HepG2 (cell line): ENCODE measurements at regions not wholly inside any gene's neighbourhood (a gene's known extent, or its start where the extent isn't known, plus 50 kb on each side); places are given as distances from the start of the nearest gene placed in this dataset.

Experiments
- ATAC-seq: fragments of 200-7000 bp; cut with Tn5 transposase; 3 replicates; pipeline ENCODE4 v1.9.1; 2020; ENCODE audit warnings: mild to moderate bottlenecking, moderate library complexity
- BruUV-seq: library from RNA; stranded (reverse); fragments of 400-500 nt; replicated peaks from 2 replicates; lab custom pipeline; 2021; lab: Mats Ljungman, UMichigan
- CTCF ChIA-PET: fragments of 300-600 bp; formaldehyde crosslinking; extraction: SDS; loops from one replicate; lab custom pipeline; 2021; ENCODE audit warnings: low total read pairs, inconsistent platforms, low intra/inter-chr PET ratio; lab: Yijun Ruan, JAX
- POLR2A ChIA-PET: fragments of 350-600 bp; sonication (Branson Sonifier 250); formaldehyde crosslinking; loops from one replicate; lab custom pipeline; 2020; ENCODE audit warnings: antibody characterized with exemption, inconsistent platforms; lab: Yijun Ruan, JAX
- DNase-seq: peaks from one replicate; pipeline ENCODE4 v3.0.0-alpha.2; 2015; ENCODE audit warnings: low spot score
- FAIRE-seq: peaks from 3 replicates; lab custom pipeline; 2011; peaks lifted over from hg19 to GRCh38; lab: Jason Lieb, UNC
- H2AFZ ChIP-seq: one replicate; pipeline ENCODE4 v1.6.1; 2011; ENCODE audit warnings: low read length, inconsistent platforms
- H3K27ac ChIP-seq: fragments of 300-600 bp; 3 replicates; pipeline ENCODE4 v1.8.0; 2011; ENCODE audit warnings: mixed run types, mild to moderate bottlenecking, mixed read lengths, low read length, inconsistent platforms; ENCODE audit not compliant: insufficient read depth; ENCODE audit errors: extremely low read length
- H3K27me3 ChIP-seq, 2 experiments: fragments of 200-600 bp in 1 of 2; 2 replicates in 1 of 2; 3 replicates in 1 of 2; pipeline versions ENCODE4 v1.6.0 to v1.8.0; 2011; ENCODE audit warnings: low read length in 2 of 2, mild to moderate bottlenecking in 2 of 2, moderate library complexity in 2 of 2, inconsistent platforms in 1 of 2; ENCODE audit not compliant: insufficient read depth in 2 of 2, control insufficient read depth in 1 of 2
- H3K36me3 ChIP-seq, 2 experiments: fragments of 200-600 bp in 1 of 2; replicated peaks in 1 of 2; 2 replicates in 1 of 2; 3 replicates in 1 of 2; pipeline versions ENCODE4 v1.5.1 to v1.8.0; 2011; ENCODE audit warnings: low read length in 2 of 2, inconsistent platforms in 1 of 2; ENCODE audit not compliant: insufficient read depth in 2 of 2, control insufficient read depth in 1 of 2
- H3K4me1 ChIP-seq: 2 replicates; pipeline ENCODE4 v1.5.1; 2012; ENCODE audit warnings: low read length, inconsistent platforms; ENCODE audit not compliant: insufficient read depth
- H3K4me2 ChIP-seq: 2 replicates; pipeline ENCODE4 v1.6.0; 2011; ENCODE audit warnings: low read depth, low read length, inconsistent platforms
- H3K4me3 ChIP-seq, 3 experiments: fragments of 200-600 bp in 1 of 3; sonication (generic), shearing (Covaris generic) in 1 of 3; replicated peaks in 1 of 3; 2 replicates each; pipeline ENCODE4 v1.5.1; 2011 to 2016; ENCODE audit warnings: low read length in 3 of 3, inconsistent platforms in 2 of 3, low read depth in 2 of 3, mild to moderate bottlenecking in 2 of 3, control low read depth in 1 of 3, mixed read lengths in 1 of 3; ENCODE audit not compliant: insufficient read depth in 1 of 3
- H3K79me2 ChIP-seq: one replicate; pipeline ENCODE4 v1.6.1; 2011; ENCODE audit warnings: low read length, inconsistent platforms; ENCODE audit not compliant: insufficient read depth
- H3K9ac ChIP-seq: 2 replicates; pipeline ENCODE4 v1.6.0; 2011; ENCODE audit warnings: mild to moderate bottlenecking, low read depth, low read length, inconsistent platforms; ENCODE audit not compliant: insufficient read depth
- H3K9me3 ChIP-seq: 2 replicates; pipeline ENCODE4 v1.5.1; 2012; ENCODE audit warnings: mild to moderate bottlenecking, low read length
- H4K20me1 ChIP-seq: 2 replicates; pipeline ENCODE4 v1.6.0; 2011; ENCODE audit warnings: inconsistent platforms, mild to moderate bottlenecking, low read length, moderate library complexity; ENCODE audit not compliant: insufficient read depth
- ATF7-NPFF ChIP-seq: sonication (generic); formaldehyde crosslinking; IDR thresholded peaks from 2 replicates; pipeline ENCODE4 v1.8.1; 2023; ENCODE audit warnings: mild to moderate bottlenecking, low read depth, missing genetic modification reagents, moderate library complexity
- FOXJ3 ChIP-seq: sonication (generic); formaldehyde crosslinking; IDR thresholded peaks from 2 replicates; pipeline ENCODE4 v1.4.0; 2020; ENCODE audit warnings: missing genetic modification reagents, mild to moderate bottlenecking, borderline replicate concordance
- SIX4 ChIP-seq: sonication (generic); formaldehyde crosslinking; IDR thresholded peaks from 2 replicates; pipeline ENCODE4 v1.4.0; 2020; ENCODE audit warnings: missing genetic modification reagents
- TRIM22 ChIP-seq: fragments of 450-650 bp; IDR thresholded peaks from 2 replicates; pipeline ENCODE4 v1.6.1; 2017
- ZNF234 ChIP-seq: sonication (generic); formaldehyde crosslinking; conservative IDR thresholded peaks from 2 replicates; pipeline ENCODE4 v1.5.1; 2020; ENCODE audit warnings: mild to moderate bottlenecking, missing genetic modification reagents
- ZNF691 ChIP-seq: sonication (generic); formaldehyde crosslinking; IDR thresholded peaks from 2 replicates; pipeline ENCODE4 v1.4.0; 2020; ENCODE audit warnings: missing genetic modification reagents, low read depth, mild to moderate bottlenecking, borderline replicate concordance
- ZNF777 ChIP-seq: sonication (generic); formaldehyde crosslinking; IDR thresholded peaks from 2 replicates; pipeline ENCODE4 v1.4.0; 2020; ENCODE audit warnings: missing genetic modification reagents
- ZNF850 ChIP-seq: sonication (generic); formaldehyde crosslinking; conservative IDR thresholded peaks from 2 replicates; pipeline ENCODE4 v1.9.0; 2021; ENCODE audit warnings: mild to moderate bottlenecking, missing genetic modification reagents
- ZSCAN31 ChIP-seq: sonication (generic); formaldehyde crosslinking; IDR thresholded peaks from 2 replicates; pipeline ENCODE4 v1.5.0; 2020; ENCODE audit warnings: low read depth, mild to moderate bottlenecking, missing genetic modification reagents
- WGBS: methylation state at CpG from one replicate; pipeline ENCODE4 v1.1.6; 2017; ENCODE audit warnings: low lambda C conversion rate; 5-methylcytosine and 5-hydroxymethylcytosine counted together
- in situ Hi-C: cut with HindIII; loops from 2 replicates; pipeline ENCODE4 v1.10.0; 2017; ENCODE audit warnings: low pct_unique_long_range_greater_than_20kb; ENCODE audit not compliant: extremely low pct_ligation_motif_present
- intact Hi-C: fragments of 100-400 bp; cut with micrococcal nuclease; formaldehyde crosslinking; loops from one replicate; pipeline ENCODE4 v1.10.0; 2022; ENCODE audit not compliant: unreplicated experiment
- TF ChIP-seq, protein P1 (sequence below): sonication (generic); formaldehyde crosslinking; IDR thresholded peaks from 2 replicates; pipeline ENCODE4 v1.4.0; 2020; ENCODE audit warnings: mild to moderate bottlenecking, low read depth, missing genetic modification reagents

DNA sequence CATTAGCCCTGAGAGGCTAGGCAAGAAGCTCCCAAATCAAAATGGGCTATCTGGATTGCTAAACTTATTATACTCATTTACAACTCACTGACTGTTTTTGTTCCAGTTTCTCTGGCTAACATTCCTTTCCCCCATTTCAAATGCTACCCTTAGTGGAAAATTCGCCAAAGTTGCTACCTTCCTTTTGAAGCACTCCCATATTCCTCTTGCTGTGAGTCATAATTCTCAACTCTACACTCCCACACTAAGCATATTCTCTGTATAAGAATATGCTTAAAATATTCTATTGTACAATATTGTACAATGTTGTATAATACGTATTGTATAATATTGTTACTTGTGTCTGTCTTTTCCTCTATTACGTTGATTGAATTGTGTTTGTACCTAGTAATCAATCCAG, 398.6 kb downstream of the PYDC2 start:
- H3K4me3 ChIP-seq, result no peak overlapping the region
- no peaks in the 10 kb centered on the region for H4K20me1 ChIP-seq
- no peaks in the 10 kb centered on the region for H3K9me3 ChIP-seq
- ATAC-seq, result no peak
- H3K79me2 ChIP-seq, result no peaks in the 10 kb centered on the region
- H3K36me3 ChIP-seq, result no peaks in the 10 kb centered on the region
- no peaks in the 10 kb centered on the region for H3K27me3 ChIP-seq
- no peaks in the 10 kb centered on the region for H3K4me1 ChIP-seq
- no peak for FAIRE-seq
- H2AFZ ChIP-seq, result no peak overlapping the region
- in situ Hi-C loops, result no loop called here
- H3K27ac ChIP-seq, result no peak overlapping the region
- no TSS peak for BruUV-seq
- TF ChIP-seq ZNF691 (CRISPR knock-in tag), result no peak
- TF ChIP-seq ZSCAN31 (CRISPR knock-in tag), result no peak
- TF ChIP-seq FOXJ3 (CRISPR knock-in tag), result no peak
- TF ChIP-seq ZNF234 (CRISPR knock-in tag), result no peak
- WGBS, result 32% methylated on average over 3 of the region's 3 CpGs
- H3K9ac ChIP-seq, result no peak overlapping the region
- H3K4me2 ChIP-seq, result no peak overlapping the region
- POLR2A ChIA-PET, result no interaction called here
- intact Hi-C loops, result no loop called here
- DNase-seq, result no peak
- CTCF ChIA-PET, result no interaction called here

DNA sequence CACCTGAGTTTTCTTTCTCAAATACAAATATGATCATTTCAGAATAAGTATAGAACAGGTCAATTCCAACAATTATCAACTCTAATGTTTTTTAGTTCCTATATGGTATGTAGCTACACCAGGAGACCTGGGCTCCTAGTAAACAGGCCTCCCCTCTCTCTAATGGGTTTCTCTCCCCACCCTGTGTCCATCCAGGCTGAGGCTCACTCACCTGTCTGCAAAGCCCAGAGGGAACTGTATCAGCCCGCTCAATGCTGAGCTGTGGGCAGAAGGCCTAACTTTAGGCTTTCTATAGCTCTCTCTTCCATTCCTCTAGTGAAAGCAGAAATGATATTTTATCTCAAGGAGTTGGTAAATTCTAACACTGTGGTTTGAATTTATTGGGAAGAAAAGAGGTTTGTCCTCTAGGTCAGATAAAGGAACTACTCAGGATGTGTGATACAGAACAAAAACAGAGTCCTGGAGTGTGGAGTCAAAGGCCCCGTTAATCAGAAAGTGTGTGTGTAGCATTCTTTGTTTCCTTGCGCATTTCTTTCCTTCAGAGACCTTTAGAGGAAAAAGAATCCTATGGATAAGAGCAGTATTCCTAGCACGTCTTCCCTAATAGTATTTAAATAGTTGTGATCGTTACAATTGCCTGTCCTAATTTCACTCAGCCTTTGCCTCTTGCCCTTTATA, 408.9 kb downstream of the PYDC2 start:
- CTCF ChIA-PET, result no interaction called here
- WGBS, result 22% methylated on average over 5 of the region's 5 CpGs
- Histone ChIP-seq H4K20me1 (no peaks in the 10 kb centered on the region), H3K4me3 (no peak overlapping the region), H3K36me3 (no peaks in the 10 kb centered on the region), H3K4me1 (no peaks in the 10 kb centered on the region), H3K4me2 (no peak overlapping the region), H3K79me2 (no peaks in the 10 kb centered on the region), H3K27ac (no peak overlapping the region), H2AFZ (no peak overlapping the region), H3K27me3 (no peaks in the 10 kb centered on the region; a peak in 1 of 5 replicates), H3K9me3 (no peaks in the 10 kb centered on the region), H3K9ac (no peak overlapping the region)
- POLR2A ChIA-PET, result no interaction called here
- intact Hi-C loops, result no loop called here
- ATAC-seq (no peak), FAIRE-seq (no peak), DNase-seq (no peak)
- BruUV-seq, result no TSS peak
- in situ Hi-C loops, result no loop called here
- TF ChIP-seq ZNF777 (CRISPR knock-in tag) (no peak), ZNF850 (CRISPR knock-in tag) (no peak), SIX4 (CRISPR knock-in tag) (no peak), TRIM22 (no peak), ATF7-NPFF (CRISPR knock-in tag) (no peak)
- TF ChIP-seq, protein P1, sequence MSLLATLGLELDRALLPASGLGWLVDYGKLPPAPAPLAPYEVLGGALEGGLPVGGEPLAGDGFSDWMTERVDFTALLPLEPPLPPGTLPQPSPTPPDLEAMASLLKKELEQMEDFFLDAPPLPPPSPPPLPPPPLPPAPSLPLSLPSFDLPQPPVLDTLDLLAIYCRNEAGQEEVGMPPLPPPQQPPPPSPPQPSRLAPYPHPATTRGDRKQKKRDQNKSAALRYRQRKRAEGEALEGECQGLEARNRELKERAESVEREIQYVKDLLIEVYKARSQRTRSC (CRISPR knock-in tag), result no peak
